Spleen (tissue), 11 donors: ENCODE measurements at regions not wholly inside any gene's neighbourhood (a gene's known extent, or its start where the extent isn't known, plus 50 kb on each side); places are given as distances from the start of the nearest gene placed in this dataset.
"Not testable (repeated sequence)": the region's sequence is repeated elsewhere in the genome, so short reads cannot be mapped to it uniquely, and the experiment has no call there.

ENCODE experiments used
- DNase-seq: peaks from one replicate; pipeline ENCODE4 v3.0.0-alpha.2; 2020
- H3K27ac ChIP-seq, 8 donors: fragments of 200-600 bp; sonication (generic) in 7 of 8; 1 replicate in 4 of 8; 2 replicates in 4 of 8; pipeline versions ENCODE4 v1.5.0 to v1.8.0; 2016 to 2021; ENCODE audit warnings: inconsistent platforms in 4 of 8, mild to moderate bottlenecking in 4 of 8, moderate library complexity in 1 of 8
- H3K27me3 ChIP-seq, 7 donors: fragments of 200-600 bp; sonication (generic) in 6 of 7; replicated peaks in 1 of 7; 1 replicate in 4 of 7; 2 replicates in 3 of 7; pipeline versions ENCODE4 v1.5.0 to v1.8.0; 2016 to 2021; ENCODE audit warnings: inconsistent platforms in 3 of 7, mild to moderate bottlenecking in 1 of 7
- H3K36me3 ChIP-seq, 6 donors: fragments of 200-600 bp; sonication (generic) in 5 of 6; 1 replicate in 4 of 6; 2 replicates in 2 of 6; pipeline versions ENCODE4 v1.5.0 to v1.8.0; 2016 to 2021; ENCODE audit warnings: inconsistent platforms in 2 of 6
- H3K4me1 ChIP-seq, 6 donors: fragments of 200-600 bp; sonication (generic) in 5 of 6; 1 replicate in 3 of 6; 2 replicates in 3 of 6; pipeline versions ENCODE4 v1.5.0 to v1.8.0; 2016 to 2021; ENCODE audit warnings: inconsistent platforms in 3 of 6
- H3K4me3 ChIP-seq, 8 donors: fragments of 200-600 bp; sonication (generic) in 7 of 8; 1 replicate in 4 of 8; 2 replicates in 4 of 8; pipeline versions ENCODE4 v1.5.0 to v1.8.0; 2016 to 2021; ENCODE audit warnings: inconsistent platforms in 4 of 8, mild to moderate bottlenecking in 4 of 8, moderate library complexity in 2 of 8
- H3K9me3 ChIP-seq, 8 donors: fragments of 200-600 bp; sonication (generic) in 7 of 8; 1 replicate in 4 of 8; 2 replicates in 4 of 8; pipeline versions ENCODE4 v1.5.0 to v1.8.0; 2016 to 2021; ENCODE audit warnings: inconsistent platforms in 4 of 8
- CTCF ChIP-seq, 11 experiments: fragments of 200-600 bp in 7 of 11; fragments of 450-650 bp in 4 of 11; sonication (generic) in 4 of 11; IDR thresholded peaks in 8 of 11; conservative IDR thresholded peaks in 3 of 11; 1 replicate in 7 of 11; 2 replicates in 4 of 11; pipeline versions ENCODE4 v1.4.0 to v1.8.0; 2016 to 2021; ENCODE audit warnings: antibody characterized with exemption in 11 of 11, inconsistent platforms in 4 of 11, mild to moderate bottlenecking in 1 of 11
- POLR2A ChIP-seq, 3 donors: fragments of 450-650 bp; IDR thresholded peaks; one replicate each; pipeline ENCODE4 v1.5.1; 2017; ENCODE audit warnings: antibody characterized with exemption in 3 of 3, mild to moderate bottlenecking in 1 of 3
- POLR2AphosphoS5 ChIP-seq, 3 donors: sonication (generic); formaldehyde crosslinking; IDR thresholded peaks; one replicate each; pipeline ENCODE4 v1.5.1; 2017; ENCODE audit warnings: antibody characterized with exemption in 3 of 3
- WGBS, 5 donors: extraction: QIAGEN DNeasy Blood & Tissue Kit in 3 of 5; methylation state at CpG; one replicate each; pipeline versions ENCODE4 v1.1.5 to v1.1.7; 2013 to 2018; 5-methylcytosine and 5-hydroxymethylcytosine counted together
- intact Hi-C: fragments of 100-400 bp; cut with DNase I; formaldehyde crosslinking; loops from one replicate; pipeline ENCODE4 v1.15.0; 2023; ENCODE audit warnings: low total_unique reads
- donor health status: healthy with polysubstance abuse.
- donor health status: DM: no; HTN: no; CAD: no; lungs with moderate emphysema.
- donor health status: DM: no; HTN: no; CAD: no.
- donor health status: Bipolar disorder and iron deficiency.
- donor health status: healthy.
- donor health status: DM: no; HTN: no; CAD: no.
- donor health status: DM: yes; HTN: yes; CAD: no.

- peaks cover 0 to 9% (median 0%) of the 10 kb centered on the region in 7 donors for H3K27me3 ChIP-seq
- H3K36me3 ChIP-seq = no peaks in the 10 kb centered on the region
- no peak overlapping the region for H3K4me3 ChIP-seq
- H3K27ac ChIP-seq = no peak overlapping the region
- no peaks in the 10 kb centered on the region for H3K9me3 ChIP-seq
- intact Hi-C loops = no loop called here
- TF ChIP-seq CTCF (IDR thresholded peaks at IDR 0.05 in 8 of 11, conservative IDR thresholded peaks at IDR 0.05 in 3 of 11) = no peak
- TF ChIP-seq POLR2A (IDR thresholded peaks at IDR 0.05) = no peak
- no peak for TF ChIP-seq POLR2AphosphoS5 (IDR thresholded peaks at IDR 0.05)
- no peak for DNase-seq
- H3K4me1 ChIP-seq = no peaks in the 10 kb centered on the region
Measured at GRCh38 chr7:104061652-104062051, 72.2 kb upstream of the RELN start.

- DNase-seq, H3K4me1 ChIP-seq, H3K4me3 ChIP-seq, intact Hi-C loops, H3K27ac ChIP-seq, H3K36me3 ChIP-seq: not testable (repeated sequence)
- Histone ChIP-seq H3K27me3 (peaks cover 0 to 15% (median 0%) of the 10 kb centered on the region in 7 donors), H3K9me3 (peaks cover 0 to 11% (median 0%) of the 10 kb centered on the region in 8 donors)
- 78 to 89% (median 82%) methylated on average over 8 of the region's 8 CpGs for WGBS, 5 donors
Measured at GRCh38 chr7:104059837-104060236, 70.4 kb upstream of the RELN start.

- H3K27ac ChIP-seq = no peak overlapping the region
- no peaks in the 10 kb centered on the region for H3K36me3 ChIP-seq
- no peak for TF ChIP-seq POLR2A (IDR thresholded peaks at IDR 0.05)
- no peak for TF ChIP-seq POLR2AphosphoS5 (IDR thresholded peaks at IDR 0.05)
- no peak for TF ChIP-seq CTCF (IDR thresholded peaks at IDR 0.05 in 8 of 11, conservative IDR thresholded peaks at IDR 0.05 in 3 of 11)
- H3K4me1 ChIP-seq = no peaks in the 10 kb centered on the region
- WGBS, 5 donors = 68 to 75% (median 71%) methylated on average over 3 to 5 of the region's 5 CpGs
- intact Hi-C loops = no loop called here
- H3K4me3 ChIP-seq = no peak overlapping the region
- H3K9me3 ChIP-seq = peaks cover 0 to 11% (median 0%) of the 10 kb centered on the region in 8 donors
- peaks cover 0 to 15% (median 0%) of the 10 kb centered on the region in 7 donors for H3K27me3 ChIP-seq
- no peak for DNase-seq
Measured at GRCh38 chr7:104059103-104059502, 69.6 kb upstream of the RELN start.

- 83 to 91% (median 89%) methylated on average over 1 of the region's 1 CpG for WGBS, 5 donors
- intact Hi-C loops = no loop called here
- no peak overlapping the region for H3K4me3 ChIP-seq
Measured at GRCh38 chr7:104054362-104054761, 64.9 kb upstream of the RELN start.

More at GRCh38 chr7:104054362-104054761, 64.9 kb upstream of the RELN start:
- Histone ChIP-seq H3K9me3 (peaks cover 0 to 11% (median 0%) of the 10 kb centered on the region in 8 donors), H3K27ac (no peak overlapping the region), H3K27me3 (peaks cover 0 to 13% (median 0%) of the 10 kb centered on the region in 7 donors), H3K4me1 (no peaks in the 10 kb centered on the region), H3K36me3 (no peaks in the 10 kb centered on the region)
- TF ChIP-seq POLR2A (IDR thresholded peaks at IDR 0.05) = no peak
- TF ChIP-seq CTCF (IDR thresholded peaks at IDR 0.05 in 8 of 11, conservative IDR thresholded peaks at IDR 0.05 in 3 of 11) = no peak
- TF ChIP-seq POLR2AphosphoS5 (IDR thresholded peaks at IDR 0.05) = no peak
- no peak for DNase-seq
